ENCODE measurements at regions not wholly inside any gene's neighbourhood (a gene's known extent, or its start where the extent isn't known, plus 50 kb on each side); places are given as distances from the start of the nearest gene placed in this dataset.

- TF ChIP-seq CTCF (IDR thresholded peaks at IDR 0.05; ENCODE audit: low read depth, low read length, poor library complexity, severe bottlenecking): no peak
- no peak for TF ChIP-seq EZH2phosphoT487 (IDR thresholded peaks at IDR 0.05; ENCODE audit: borderline replicate concordance, low read length)
Measured at GRCh38 chr16:35140293-35140986, 1681.0 kb downstream of the TP53TG3F start.

All from DOHH2 (cell line).